Astrocyte of the cerebellum (primary cell): ENCODE measurements at regions not wholly inside any gene's neighbourhood (a gene's known extent, or its start where the extent isn't known, plus 50 kb on each side); places are given as distances from the start of the nearest gene placed in this dataset.

Experiments used
- DNase-seq: peaks from one replicate; pipeline ENCODE4 v3.0.0-alpha.2; 2011; ENCODE audit warnings: low read depth
- H3K4me3 ChIP-seq: 2 replicates; pipeline ENCODE4 v1.5.1; 2011; ENCODE audit warnings: mild to moderate bottlenecking, low read depth, low read length, moderate library complexity
- CTCF ChIP-seq: IDR thresholded peaks from 2 replicates; pipeline ENCODE4 v1.5.1; 2012; ENCODE audit warnings: low read length, low read depth, moderate library complexity, mild to moderate bottlenecking; ENCODE audit errors: missing control alignments
- in situ Hi-C: cut with HindIII; loops from 2 replicates; pipeline ENCODE4 v1.10.0; 2017; ENCODE audit warnings: low sequenced_read_pairs

- no peak overlapping the region for H3K4me3 ChIP-seq
- no peak for TF ChIP-seq CTCF
- no peak for DNase-seq
- in situ Hi-C loops, result no loop called here
These were observed 225.0 kb upstream of the ANKRD55 start for GRCh38 chr5:56457887-56458812.

- no peak for DNase-seq
- in situ Hi-C loops, result no loop called here
- H3K4me3 ChIP-seq, result no peak overlapping the region
- TF ChIP-seq CTCF, result no peak
These were observed 222.9 kb upstream of the ANKRD55 start for GRCh38 chr5:56456002-56456401.

GRCh38 chr5:56455417-56455816, 222.3 kb upstream of the ANKRD55 start:
- no peak for TF ChIP-seq CTCF
- DNase-seq, result no peak
- no peak overlapping the region for H3K4me3 ChIP-seq
- in situ Hi-C loops, result no loop called here

- in situ Hi-C loops, result no loop called here
These were observed 221.2 kb upstream of the ANKRD55 start for GRCh38 chr5:56454219-56454862.

GRCh38 chr5:56451742-56452141, 218.6 kb upstream of the ANKRD55 start:
- no peak for DNase-seq
- in situ Hi-C loops, result no loop called here

More at GRCh38 chr5:56454219-56454862, 221.2 kb upstream of the ANKRD55 start:
- TF ChIP-seq CTCF, result no peak
- DNase-seq, result no peak
- no peak overlapping the region for H3K4me3 ChIP-seq

GRCh38 chr5:56450766-56451165, 217.6 kb upstream of the ANKRD55 start:
- TF ChIP-seq CTCF, result no peak
- in situ Hi-C loops, result no loop called here

More at GRCh38 chr5:56451742-56452141, 218.6 kb upstream of the ANKRD55 start:
- H3K4me3 ChIP-seq, result no peak overlapping the region
- TF ChIP-seq CTCF, result no peak

More at GRCh38 chr5:56450766-56451165, 217.6 kb upstream of the ANKRD55 start:
- no peak overlapping the region for H3K4me3 ChIP-seq
- no peak for DNase-seq
